Adrenal gland (tissue), 5 donors: ENCODE measurements at regions not wholly inside any gene's neighbourhood (a gene's known extent, or its start where the extent isn't known, plus 50 kb on each side); places are given as distances from the start of the nearest gene placed in this dataset.

ENCODE experiments used
- POLR2A ChIP-seq, 2 donors: fragments of 450-650 bp; IDR thresholded peaks; one replicate each; pipeline ENCODE4 v1.6.1; 2017; ENCODE audit warnings: antibody characterized with exemption in 2 of 2, mild to moderate bottlenecking in 2 of 2, moderate library complexity in 1 of 2
- TF ChIP-seq, protein P1 (sequence below), 6 experiments: fragments of 450-650 bp in 4 of 6; fragments of 200-600 bp in 2 of 6; sonication (generic) in 1 of 6; IDR thresholded peaks; 1 replicate in 5 of 6; 2 replicates in 1 of 6; pipeline versions ENCODE4 v1.5.1 to v1.8.0; 2016 to 2021; ENCODE audit warnings: antibody characterized with exemption in 6 of 6, mild to moderate bottlenecking in 2 of 6, moderate library complexity in 1 of 6
- donor health status: DM: no; HTN: no; CAD: no.

DNA sequence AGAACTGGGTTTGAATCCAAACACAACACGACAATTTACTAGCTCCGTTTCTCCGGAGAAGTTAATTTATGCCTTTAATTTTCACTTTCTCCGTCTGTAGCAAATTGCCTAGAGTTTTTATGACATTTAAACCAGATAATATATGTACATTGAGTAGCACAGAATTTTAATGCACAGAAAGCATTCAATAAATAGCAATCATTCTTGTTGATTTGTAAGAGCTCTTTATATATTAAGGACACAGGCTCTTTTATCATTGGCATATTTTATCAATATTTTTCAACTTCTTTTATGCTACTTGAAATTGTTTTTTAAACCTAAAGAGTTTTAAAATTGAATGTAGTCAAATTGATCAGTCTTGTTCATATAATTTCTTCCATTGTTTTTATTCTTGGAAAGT is 99.6 kb upstream of the PPP2R3B start:
- TF ChIP-seq, protein P1, sequence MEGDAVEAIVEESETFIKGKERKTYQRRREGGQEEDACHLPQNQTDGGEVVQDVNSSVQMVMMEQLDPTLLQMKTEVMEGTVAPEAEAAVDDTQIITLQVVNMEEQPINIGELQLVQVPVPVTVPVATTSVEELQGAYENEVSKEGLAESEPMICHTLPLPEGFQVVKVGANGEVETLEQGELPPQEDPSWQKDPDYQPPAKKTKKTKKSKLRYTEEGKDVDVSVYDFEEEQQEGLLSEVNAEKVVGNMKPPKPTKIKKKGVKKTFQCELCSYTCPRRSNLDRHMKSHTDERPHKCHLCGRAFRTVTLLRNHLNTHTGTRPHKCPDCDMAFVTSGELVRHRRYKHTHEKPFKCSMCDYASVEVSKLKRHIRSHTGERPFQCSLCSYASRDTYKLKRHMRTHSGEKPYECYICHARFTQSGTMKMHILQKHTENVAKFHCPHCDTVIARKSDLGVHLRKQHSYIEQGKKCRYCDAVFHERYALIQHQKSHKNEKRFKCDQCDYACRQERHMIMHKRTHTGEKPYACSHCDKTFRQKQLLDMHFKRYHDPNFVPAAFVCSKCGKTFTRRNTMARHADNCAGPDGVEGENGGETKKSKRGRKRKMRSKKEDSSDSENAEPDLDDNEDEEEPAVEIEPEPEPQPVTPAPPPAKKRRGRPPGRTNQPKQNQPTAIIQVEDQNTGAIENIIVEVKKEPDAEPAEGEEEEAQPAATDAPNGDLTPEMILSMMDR (IDR thresholded peaks at IDR 0.05): no peak
- TF ChIP-seq POLR2A (IDR thresholded peaks at IDR 0.05): no peak
